ENCODE measurements at regions not wholly inside any gene's neighbourhood (a gene's known extent, or its start where the extent isn't known, plus 50 kb on each side); places are given as distances from the start of the nearest gene placed in this dataset.

DNA sequence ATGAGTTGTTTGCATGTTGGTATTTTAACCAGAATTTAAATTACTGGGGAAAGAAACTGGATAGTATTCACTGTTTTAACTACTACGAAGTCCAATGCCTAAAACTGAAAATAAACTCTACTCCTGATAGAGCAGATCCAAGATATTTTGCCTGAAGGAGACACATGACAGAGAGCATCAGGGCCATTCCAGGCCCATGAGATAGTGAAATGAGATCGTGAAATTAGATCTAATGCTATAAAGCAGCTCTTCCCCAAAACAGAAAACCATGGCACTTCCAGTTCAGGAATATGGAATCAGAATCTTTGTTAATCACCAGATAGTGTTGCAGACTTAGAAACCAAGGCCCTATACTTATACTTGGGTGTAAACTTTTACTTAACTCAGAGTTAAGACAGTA lies 124.3 kb upstream of the CACNA2D1 start:
- H3K27me3 ChIP-seq (ENCODE audit: low read depth): no peaks in the 10 kb centered on the region
- TF ChIP-seq, protein P1, sequence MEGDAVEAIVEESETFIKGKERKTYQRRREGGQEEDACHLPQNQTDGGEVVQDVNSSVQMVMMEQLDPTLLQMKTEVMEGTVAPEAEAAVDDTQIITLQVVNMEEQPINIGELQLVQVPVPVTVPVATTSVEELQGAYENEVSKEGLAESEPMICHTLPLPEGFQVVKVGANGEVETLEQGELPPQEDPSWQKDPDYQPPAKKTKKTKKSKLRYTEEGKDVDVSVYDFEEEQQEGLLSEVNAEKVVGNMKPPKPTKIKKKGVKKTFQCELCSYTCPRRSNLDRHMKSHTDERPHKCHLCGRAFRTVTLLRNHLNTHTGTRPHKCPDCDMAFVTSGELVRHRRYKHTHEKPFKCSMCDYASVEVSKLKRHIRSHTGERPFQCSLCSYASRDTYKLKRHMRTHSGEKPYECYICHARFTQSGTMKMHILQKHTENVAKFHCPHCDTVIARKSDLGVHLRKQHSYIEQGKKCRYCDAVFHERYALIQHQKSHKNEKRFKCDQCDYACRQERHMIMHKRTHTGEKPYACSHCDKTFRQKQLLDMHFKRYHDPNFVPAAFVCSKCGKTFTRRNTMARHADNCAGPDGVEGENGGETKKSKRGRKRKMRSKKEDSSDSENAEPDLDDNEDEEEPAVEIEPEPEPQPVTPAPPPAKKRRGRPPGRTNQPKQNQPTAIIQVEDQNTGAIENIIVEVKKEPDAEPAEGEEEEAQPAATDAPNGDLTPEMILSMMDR (IDR thresholded peaks at IDR 0.05; ENCODE audit: borderline replicate concordance): no peak
- no peak overlapping the region for H3K27ac ChIP-seq (replicated peaks)
- intact Hi-C loops (cut with micrococcal nuclease): no loop called here
- no peaks in the 10 kb centered on the region for H3K36me3 ChIP-seq
- H3K9me3 ChIP-seq (replicated peaks): no peaks in the 10 kb centered on the region
- H3K4me1 ChIP-seq: peaks cover 17% of the 10 kb centered on the region
- DNase-seq: no peak
- no peak overlapping the region for H3K4me3 ChIP-seq

DNA sequence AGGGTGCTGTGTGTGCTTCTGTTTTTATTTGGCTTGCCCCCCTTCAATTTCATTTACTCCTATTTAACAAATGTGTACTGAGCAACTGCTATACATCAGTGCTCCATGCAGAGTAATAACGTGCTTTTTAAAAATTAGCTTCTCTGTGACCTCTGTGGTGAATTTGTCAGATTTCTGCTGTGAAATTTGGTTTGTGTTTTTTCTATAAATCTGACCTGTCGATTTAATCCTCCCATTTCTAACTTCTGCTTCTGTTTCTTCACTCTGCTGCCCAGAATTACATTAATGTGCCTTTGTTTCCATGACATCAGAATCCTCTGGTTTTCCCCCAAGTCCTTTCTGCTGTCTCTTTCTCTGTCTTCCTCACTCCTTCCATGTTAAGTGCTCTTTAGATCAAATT lies 123.8 kb upstream of the CACNA2D1 start:
- TF ChIP-seq, protein P1 (IDR thresholded peaks at IDR 0.05; ENCODE audit: borderline replicate concordance): no peak
- Histone ChIP-seq H3K27ac (replicated peaks) (no peak overlapping the region), H3K4me3 (no peak overlapping the region), H3K27me3 (ENCODE audit: low read depth) (no peaks in the 10 kb centered on the region), H3K9me3 (replicated peaks) (no peaks in the 10 kb centered on the region), H3K4me1 (peaks cover 13% of the 10 kb centered on the region), H3K36me3 (no peaks in the 10 kb centered on the region)
- DNase-seq: no peak
- intact Hi-C loops (cut with micrococcal nuclease): no loop called here

DNA sequence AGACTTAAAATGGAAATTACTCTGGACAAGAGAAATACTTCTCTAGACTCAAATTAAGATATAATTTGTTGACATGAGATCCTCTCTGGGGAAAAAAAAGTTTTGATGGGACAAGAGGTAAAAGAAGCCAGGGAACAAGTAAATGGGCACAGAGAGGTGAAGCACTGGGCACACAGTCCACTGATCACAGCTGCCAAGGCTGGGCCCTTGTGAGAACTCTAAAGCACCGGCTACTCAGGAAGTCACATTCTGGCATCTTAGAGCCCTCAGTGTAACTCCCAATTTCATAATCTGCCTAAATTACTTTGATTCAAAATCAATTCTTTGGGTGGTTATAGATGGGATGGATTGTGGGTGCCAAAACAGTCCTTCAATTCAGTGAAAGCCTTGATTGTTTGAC lies 123.2 kb upstream of the CACNA2D1 start:
- peak; percentile 33 for DNase-seq
- no peaks in the 10 kb centered on the region for H3K36me3 ChIP-seq
- intact Hi-C loops (cut with micrococcal nuclease): no loop called here
- TF ChIP-seq, protein P1 (IDR thresholded peaks at IDR 0.05; ENCODE audit: borderline replicate concordance): no peak
- no peaks in the 10 kb centered on the region for H3K9me3 ChIP-seq (replicated peaks)
- H3K27ac ChIP-seq (replicated peaks): no peak overlapping the region
- H3K4me3 ChIP-seq: no peak overlapping the region
- H3K4me1 ChIP-seq: peaks cover 10% of the 10 kb centered on the region
- H3K27me3 ChIP-seq (ENCODE audit: low read depth): no peaks in the 10 kb centered on the region

DNA sequence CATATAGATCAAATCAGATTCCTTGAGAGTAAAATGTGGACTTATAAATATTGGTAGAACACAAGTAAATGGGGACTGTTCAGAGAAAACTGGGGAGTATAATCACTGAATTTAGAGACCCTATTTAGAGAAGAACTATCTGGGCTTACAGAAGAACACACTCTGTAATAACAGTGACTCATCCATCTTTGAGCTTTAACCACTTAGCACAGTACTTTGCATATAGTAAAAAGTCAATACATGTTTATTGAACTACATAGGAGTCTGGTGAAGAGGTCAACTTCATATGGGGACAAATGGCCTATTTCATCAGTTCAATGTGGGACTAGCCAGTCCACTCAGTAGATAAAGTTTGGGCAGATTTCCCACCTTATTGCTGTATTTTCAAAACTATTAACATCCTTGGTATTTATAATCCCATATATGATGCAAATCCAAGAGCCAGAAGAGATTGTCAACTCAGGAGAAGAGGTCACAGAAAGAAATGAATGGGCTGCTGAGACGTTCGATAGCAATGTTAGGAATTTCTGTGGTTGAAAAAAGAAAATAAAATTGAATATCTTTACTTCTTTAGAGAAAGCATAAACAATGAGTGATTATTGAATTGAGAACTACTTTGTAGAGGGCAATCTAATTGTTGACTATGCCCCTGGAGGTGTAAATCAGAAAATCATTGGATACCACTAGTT lies 119.3 kb upstream of the CACNA2D1 start:
- TF ChIP-seq, protein P1 (IDR thresholded peaks at IDR 0.05; ENCODE audit: borderline replicate concordance): no peak
- intact Hi-C loops (cut with micrococcal nuclease): no loop called here
- Histone ChIP-seq H3K9me3 (replicated peaks) (no peaks in the 10 kb centered on the region), H3K27me3 (ENCODE audit: low read depth) (no peaks in the 10 kb centered on the region), H3K4me1 (peaks cover 16% of the 10 kb centered on the region), H3K27ac (replicated peaks) (no peak overlapping the region), H3K36me3 (no peaks in the 10 kb centered on the region), H3K4me3 (no peak overlapping the region)
- no peak for DNase-seq

DNA sequence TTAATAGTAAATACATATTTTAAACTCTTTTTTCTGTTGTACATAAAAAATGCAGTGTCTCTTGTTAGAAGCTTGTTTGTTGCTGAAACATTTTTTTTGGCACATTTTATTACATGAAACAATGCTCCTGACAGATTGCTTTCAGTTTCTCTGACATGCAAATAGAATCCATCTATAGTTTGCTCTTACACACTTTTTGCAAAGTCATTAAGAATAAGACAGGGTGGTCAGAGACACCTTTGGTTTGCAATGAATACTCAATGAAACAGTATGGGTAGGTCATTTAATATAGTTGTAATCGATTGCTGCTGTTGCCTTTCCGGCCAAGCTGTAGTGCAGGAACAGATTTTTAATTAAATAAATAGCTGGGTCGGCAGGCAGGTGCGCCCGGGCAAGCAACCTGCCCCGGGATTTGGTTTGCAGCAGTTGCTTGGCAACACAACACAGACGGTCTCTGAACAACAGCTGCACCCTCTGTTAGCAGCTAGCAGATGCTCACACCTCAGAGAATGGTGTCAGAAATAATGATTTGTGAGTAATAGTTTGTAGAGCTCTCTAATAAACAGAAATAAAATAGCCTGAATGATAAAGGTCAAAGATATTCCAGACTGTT lies 115.7 kb upstream of the CACNA2D1 start:
- Histone ChIP-seq H3K9me3 (replicated peaks) (peaks cover 17% of the 10 kb centered on the region), H3K27me3 (ENCODE audit: low read depth) (no peaks in the 10 kb centered on the region), H3K36me3 (no peaks in the 10 kb centered on the region), H3K27ac (replicated peaks) (no peak overlapping the region), H3K4me3 (peak overlapping the region; percentile 12), H3K4me1 (peaks cover 6% of the 10 kb centered on the region)
- DNase-seq: no peak
- TF ChIP-seq, protein P1 (IDR thresholded peaks at IDR 0.05; ENCODE audit: borderline replicate concordance): no peak
- intact Hi-C loops (cut with micrococcal nuclease): no loop called here
